Adrenal gland (tissue), 9 donors: ENCODE measurements at regions not wholly inside any gene's neighbourhood (a gene's known extent, or its start where the extent isn't known, plus 50 kb on each side); places are given as distances from the start of the nearest gene placed in this dataset.

Source experiments
- DNase-seq, 7 donors: peaks; one replicate each; pipeline ENCODE4 v3.0.0-alpha.2; 2019 to 2020
- H3K27ac ChIP-seq, 5 donors: fragments of 200-600 bp; sonication (generic) in 4 of 5; 1 replicate in 3 of 5; 2 replicates in 2 of 5; pipeline versions ENCODE4 v1.5.1 to v1.8.0; 2016 to 2020; ENCODE audit warnings: mild to moderate bottlenecking in 1 of 5
- H3K27me3 ChIP-seq: fragments of 200-600 bp; 2 replicates; pipeline ENCODE4 v1.8.0; 2021
- H3K36me3 ChIP-seq, 2 donors: fragments of 200-600 bp; replicated peaks in 1 of 2; 1 replicate in 1 of 2; 2 replicates in 1 of 2; pipeline versions ENCODE4 v1.5.1 to v1.8.0; 2018 to 2022
- H3K4me1 ChIP-seq, 2 donors: fragments of 200-600 bp; replicated peaks in 1 of 2; 1 replicate in 1 of 2; 2 replicates in 1 of 2; pipeline versions ENCODE4 v1.5.1 to v1.8.0; 2018 to 2021
- H3K4me3 ChIP-seq, 4 donors: fragments of 200-600 bp; sonication (generic) in 3 of 4; one replicate each; pipeline ENCODE4 v1.5.1; 2016 to 2018
- H3K9me3 ChIP-seq, 3 donors: fragments of 200-600 bp; sonication (generic) in 1 of 3; replicated peaks in 1 of 3; 1 replicate in 2 of 3; 2 replicates in 1 of 3; pipeline versions ENCODE4 v1.5.1 to v1.8.0; 2016 to 2021
- CTCF ChIP-seq, 6 experiments: fragments of 450-650 bp in 4 of 6; fragments of 200-600 bp in 2 of 6; sonication (generic) in 1 of 6; IDR thresholded peaks; 1 replicate in 5 of 6; 2 replicates in 1 of 6; pipeline versions ENCODE4 v1.5.1 to v1.8.0; 2016 to 2021; ENCODE audit warnings: antibody characterized with exemption in 6 of 6, mild to moderate bottlenecking in 2 of 6, moderate library complexity in 1 of 6
- POLR2A ChIP-seq, 2 donors: fragments of 450-650 bp; IDR thresholded peaks; one replicate each; pipeline ENCODE4 v1.6.1; 2017; ENCODE audit warnings: antibody characterized with exemption in 2 of 2, mild to moderate bottlenecking in 2 of 2, moderate library complexity in 1 of 2
- WGBS, 4 donors: extraction: QIAGEN DNeasy Blood & Tissue Kit in 2 of 4; methylation state at CpG; one replicate each; pipeline versions ENCODE4 v1.1.5 to v1.1.7; 2013 to 2017; 5-methylcytosine and 5-hydroxymethylcytosine counted together
- intact Hi-C, 2 donors: fragments of 100-400 bp; cut with DNase I; formaldehyde crosslinking; loops; one replicate each; pipeline versions ENCODE4 v1.14.1 to v1.15.0; 2022 to 2023
- donor health status: healthy with polysubstance abuse.
- donor health status: Bipolar disorder and iron deficiency.
- donor health status: DM: yes; HTN: yes; CAD: no.
- donor health status: DM: no; HTN: no; CAD: no.
- donor health status: DM: no; HTN: no; CAD: no.

GRCh38 chr2:109059474-109060165, 69.4 kb upstream of the SH3RF3 start:
- intact Hi-C loops, result no loop called here
- Histone ChIP-seq H3K36me3 (no peaks in the 10 kb centered on the region), H3K27me3 (no peaks in the 10 kb centered on the region), H3K4me1 (no peaks in the 10 kb centered on the region), H3K27ac (no peak overlapping the region), H3K9me3 (no peaks in the 10 kb centered on the region), H3K4me3 (no peak overlapping the region)
- TF ChIP-seq CTCF (IDR thresholded peaks at IDR 0.05) (no peak), POLR2A (IDR thresholded peaks at IDR 0.05) (no peak)
- 52 to 64% (median 56%) methylated on average over 6 to 7 of the region's 7 CpGs for WGBS, 4 donors
- peak in 2 of 7 donors; percentile 27 to 33 for DNase-seq

GRCh38 chr2:109058802-109059201, 69.8 kb upstream of the EDAR start:
- WGBS, 4 donors, result 92 to 95% (median 94%) methylated on average over 6 of the region's 6 CpGs
- H3K27ac ChIP-seq, result no peak overlapping the region

GRCh38 chr2:109058191-109058632, 69.2 kb upstream of the EDAR start:
- TF ChIP-seq POLR2A (IDR thresholded peaks at IDR 0.05), result no peak
- no peak for TF ChIP-seq CTCF (IDR thresholded peaks at IDR 0.05)
- Histone ChIP-seq H3K36me3 (no peaks in the 10 kb centered on the region), H3K27me3 (no peaks in the 10 kb centered on the region), H3K27ac (no peak overlapping the region), H3K4me3 (no peak overlapping the region), H3K4me1 (no peaks in the 10 kb centered on the region), H3K9me3 (no peaks in the 10 kb centered on the region)
- no peak for DNase-seq
- WGBS, 4 donors, result 53 to 62% (median 55%) methylated on average over 8 to 9 of the region's 9 CpGs
- intact Hi-C loops, result no loop called here

More at GRCh38 chr2:109058802-109059201, 69.8 kb upstream of the EDAR start:
- Histone ChIP-seq H3K4me1 (no peaks in the 10 kb centered on the region), H3K36me3 (no peaks in the 10 kb centered on the region), H3K4me3 (no peak overlapping the region), H3K27me3 (no peaks in the 10 kb centered on the region), H3K9me3 (no peaks in the 10 kb centered on the region)
- no peak for TF ChIP-seq POLR2A (IDR thresholded peaks at IDR 0.05)
- TF ChIP-seq CTCF (IDR thresholded peaks at IDR 0.05), result no peak
- intact Hi-C loops, result no loop called here
- DNase-seq, result no peak

- H3K36me3 ChIP-seq, result no peaks in the 10 kb centered on the region
- H3K4me1 ChIP-seq, result no peaks in the 10 kb centered on the region
- TF ChIP-seq POLR2A (IDR thresholded peaks at IDR 0.05) (no peak), CTCF (IDR thresholded peaks at IDR 0.05) (no peak)
- 79 to 86% (median 84%) methylated on average over 2 to 9 of the region's 9 CpGs for WGBS, 4 donors
- no peak overlapping the region for H3K27ac ChIP-seq
- intact Hi-C loops, result no loop called here
- no peak overlapping the region for H3K4me3 ChIP-seq
- no peaks in the 10 kb centered on the region for H3K9me3 ChIP-seq
- H3K27me3 ChIP-seq, result no peaks in the 10 kb centered on the region
- DNase-seq, result no peak
Measured at GRCh38 chr2:109057686-109058085, 68.7 kb upstream of the EDAR start.
